ENCODE measurements at regions not wholly inside any gene's neighbourhood (a gene's known extent, or its start where the extent isn't known, plus 50 kb on each side); places are given as distances from the start of the nearest gene placed in this dataset.

DNA sequence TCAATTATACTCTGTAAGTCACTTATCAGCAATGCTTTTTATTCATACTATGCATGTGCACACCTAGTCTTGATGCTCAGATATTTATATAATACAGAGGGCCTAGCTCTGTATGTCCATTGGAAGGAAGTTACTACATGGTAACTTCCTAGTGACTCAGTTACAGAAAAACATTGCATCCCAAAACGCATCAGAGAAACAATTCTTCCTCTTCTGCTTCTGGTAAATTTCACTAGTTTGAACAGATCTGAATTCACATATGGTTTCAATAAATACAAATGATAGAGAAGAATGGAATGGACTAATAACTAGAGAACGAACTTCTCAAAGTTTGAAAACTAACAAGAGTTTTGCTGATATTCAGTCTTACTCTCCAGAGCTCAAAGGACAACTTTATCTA lies 811.3 kb upstream of the ADGRL2 start:
- H2BK120ac ChIP-seq (ENCODE audit: low read depth, low read length), result no peak overlapping the region
- H2AFZ ChIP-seq (ENCODE audit: low read depth, low read length), result no peak overlapping the region
- no peak for DNase-seq

DNA sequence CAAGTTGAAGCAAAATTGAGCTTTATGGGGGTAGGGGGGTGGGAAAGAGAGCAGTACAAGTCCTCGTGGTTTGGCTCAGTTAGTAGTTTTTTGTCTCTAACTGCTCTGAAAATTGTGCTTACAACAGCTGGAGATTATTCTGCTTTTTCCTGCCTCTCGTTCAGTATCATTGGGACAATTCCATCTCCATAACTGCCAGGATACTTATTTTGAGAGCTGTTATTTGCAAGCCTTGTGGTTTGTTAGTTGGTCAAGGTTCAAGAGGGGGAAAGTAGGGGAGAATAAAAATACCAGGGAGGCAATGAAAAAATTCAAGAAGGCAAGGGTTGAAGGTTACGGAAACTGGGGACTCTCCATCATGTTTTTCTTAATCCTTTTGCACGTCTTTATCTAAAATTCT lies 811.8 kb upstream of the ADGRL2 start:
- Histone ChIP-seq H2BK12ac (ENCODE audit: low read length in 2 of 2) (no peak overlapping the region), H2BK120ac (ENCODE audit: low read depth, low read length) (no peak overlapping the region), H3K9ac (ENCODE audit: low read length) (no peak overlapping the region), H3K4me2 (ENCODE audit: low read length, poor library complexity, severe bottlenecking) (no peak overlapping the region), H2BK5ac (ENCODE audit: low read depth, low read length, poor library complexity, severe bottlenecking) (no peak overlapping the region), H3K14ac (ENCODE audit: low read length in 2 of 2) (no peak overlapping the region), H2AK5ac (ENCODE audit: low read length, severe bottlenecking) (no peak overlapping the region), H2BK15ac (ENCODE audit: low read depth, poor library complexity, severe bottlenecking) (no peak overlapping the region), H3K79me1 (replicated peaks; ENCODE audit: low read length, poor library complexity, severe bottlenecking) (no peaks in the 10 kb centered on the region), H3K27me3 (ENCODE audit: control insufficient read depth in 1 of 2, insufficient read depth in 1 of 2, low read length in 2 of 2) (no peaks in the 10 kb centered on the region), H2AFZ (ENCODE audit: low read depth, low read length) (no peak overlapping the region), H3K4ac (ENCODE audit: low read depth in 1 of 2, low read length in 2 of 2) (no peak overlapping the region), H3K36me3 (ENCODE audit: control insufficient read depth in 1 of 2, insufficient read depth in 2 of 2, low read depth in 1 of 2, low read length in 2 of 2) (no peaks in the 10 kb centered on the region), H3K18ac (ENCODE audit: low read depth in 1 of 2, low read length in 2 of 2) (no peak overlapping the region), H3K9me3 (ENCODE audit: control insufficient read depth, low read length) (no peaks in the 10 kb centered on the region), H3K4me3 (ENCODE audit: insufficient read depth in 1 of 2, low read depth in 1 of 2, low read length in 2 of 2) (no peak overlapping the region), H3K4me1 (ENCODE audit: control insufficient read depth, insufficient read depth, low read depth, low read length) (no peaks in the 10 kb centered on the region), H3K23ac (ENCODE audit: low read length in 2 of 2) (no peak overlapping the region), H4K91ac (ENCODE audit: low read length) (no peak overlapping the region), H4K8ac (ENCODE audit: low read length) (no peak overlapping the region), H3K27ac (ENCODE audit: low read length, poor library complexity, severe bottlenecking) (no peak overlapping the region)
- 79% methylated on average over 2 of the region's 4 CpGs for WGBS
- no peak for DNase-seq

More for the DNA sequence above, 811.3 kb upstream of the ADGRL2 start:
- no peak overlapping the region for H2BK12ac ChIP-seq (ENCODE audit: low read length in 2 of 2)
- H3K4me2 ChIP-seq (ENCODE audit: low read length, poor library complexity, severe bottlenecking), result no peak overlapping the region
- no peaks in the 10 kb centered on the region for H3K36me3 ChIP-seq (ENCODE audit: control insufficient read depth in 1 of 2, insufficient read depth in 2 of 2, low read depth in 1 of 2, low read length in 2 of 2)
- H3K9ac ChIP-seq (ENCODE audit: low read length), result peak overlapping the region; percentile 24
- no peak overlapping the region for H3K4ac ChIP-seq (ENCODE audit: low read depth in 1 of 2, low read length in 2 of 2)
- no peaks in the 10 kb centered on the region for H3K27me3 ChIP-seq (ENCODE audit: control insufficient read depth in 1 of 2, insufficient read depth in 1 of 2, low read length in 2 of 2)
- no peak overlapping the region for H3K14ac ChIP-seq (ENCODE audit: low read length in 2 of 2)
- no peaks in the 10 kb centered on the region for H3K9me3 ChIP-seq (ENCODE audit: control insufficient read depth, low read length)
- H2AK5ac ChIP-seq (ENCODE audit: low read length, severe bottlenecking), result no peak overlapping the region
- no peak overlapping the region for H2BK15ac ChIP-seq (ENCODE audit: low read depth, poor library complexity, severe bottlenecking)
- no peak overlapping the region for H3K23ac ChIP-seq (ENCODE audit: low read length in 2 of 2)
- WGBS, result 80% methylated on average over 1 of the region's 2 CpGs
- H4K8ac ChIP-seq (ENCODE audit: low read length), result no peak overlapping the region
- H3K27ac ChIP-seq (ENCODE audit: low read length, poor library complexity, severe bottlenecking), result no peak overlapping the region
- H3K4me3 ChIP-seq (ENCODE audit: insufficient read depth in 1 of 2, low read depth in 1 of 2, low read length in 2 of 2), result no peak overlapping the region
- H3K18ac ChIP-seq (ENCODE audit: low read depth in 1 of 2, low read length in 2 of 2), result no peak overlapping the region
- H3K79me1 ChIP-seq (replicated peaks; ENCODE audit: low read length, poor library complexity, severe bottlenecking), result no peaks in the 10 kb centered on the region
- H2BK5ac ChIP-seq (ENCODE audit: low read depth, low read length, poor library complexity, severe bottlenecking), result no peak overlapping the region
- H4K91ac ChIP-seq (ENCODE audit: low read length), result no peak overlapping the region
- no peaks in the 10 kb centered on the region for H3K4me1 ChIP-seq (ENCODE audit: control insufficient read depth, insufficient read depth, low read depth, low read length)

DNA sequence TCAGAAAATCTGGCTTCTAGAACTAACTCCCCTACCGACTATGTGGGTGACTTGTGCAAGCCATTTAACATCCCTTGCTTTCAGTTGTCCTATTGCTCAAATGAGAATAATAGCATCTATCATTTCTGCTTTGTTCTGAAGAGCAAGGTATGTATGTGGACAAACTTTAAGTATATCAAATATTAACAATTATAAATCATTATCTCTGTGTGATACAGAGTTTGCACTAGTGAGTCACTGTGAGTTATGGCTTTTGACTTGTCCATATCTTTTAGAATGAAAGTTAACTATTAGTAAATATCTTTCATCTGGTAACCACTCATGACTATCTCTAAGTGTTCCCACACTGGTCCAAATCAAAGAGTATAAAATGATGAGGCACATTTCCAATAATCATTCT lies 812.9 kb upstream of the ADGRL2 start:
- Histone ChIP-seq H3K27ac (ENCODE audit: low read length, poor library complexity, severe bottlenecking) (no peak overlapping the region), H3K9me3 (ENCODE audit: control insufficient read depth, low read length) (no peaks in the 10 kb centered on the region), H4K91ac (ENCODE audit: low read length) (no peak overlapping the region), H3K4ac (ENCODE audit: low read depth in 1 of 2, low read length in 2 of 2) (no peak overlapping the region), H3K4me1 (ENCODE audit: control insufficient read depth, insufficient read depth, low read depth, low read length) (no peaks in the 10 kb centered on the region), H3K18ac (ENCODE audit: low read depth in 1 of 2, low read length in 2 of 2) (no peak overlapping the region), H2BK120ac (ENCODE audit: low read depth, low read length) (no peak overlapping the region), H3K14ac (ENCODE audit: low read length in 2 of 2) (no peak overlapping the region), H2AK5ac (ENCODE audit: low read length, severe bottlenecking) (no peak overlapping the region), H3K23ac (ENCODE audit: low read length in 2 of 2) (no peak overlapping the region), H2AFZ (ENCODE audit: low read depth, low read length) (no peak overlapping the region), H4K8ac (ENCODE audit: low read length) (no peak overlapping the region), H3K4me2 (ENCODE audit: low read length, poor library complexity, severe bottlenecking) (no peak overlapping the region), H3K79me1 (replicated peaks; ENCODE audit: low read length, poor library complexity, severe bottlenecking) (no peaks in the 10 kb centered on the region), H3K4me3 (ENCODE audit: insufficient read depth in 1 of 2, low read depth in 1 of 2, low read length in 2 of 2) (no peak overlapping the region), H3K9ac (ENCODE audit: low read length) (no peak overlapping the region), H2BK12ac (ENCODE audit: low read length in 2 of 2) (no peak overlapping the region), H3K36me3 (ENCODE audit: control insufficient read depth in 1 of 2, insufficient read depth in 2 of 2, low read depth in 1 of 2, low read length in 2 of 2) (no peaks in the 10 kb centered on the region), H3K27me3 (ENCODE audit: control insufficient read depth in 1 of 2, insufficient read depth in 1 of 2, low read length in 2 of 2) (no peaks in the 10 kb centered on the region), H2BK15ac (ENCODE audit: low read depth, poor library complexity, severe bottlenecking) (no peak overlapping the region), H2BK5ac (ENCODE audit: low read depth, low read length, poor library complexity, severe bottlenecking) (no peak overlapping the region)
- no CpG with 5 or more reads among the region's 1 CpG for WGBS
- no peak for DNase-seq

DNA sequence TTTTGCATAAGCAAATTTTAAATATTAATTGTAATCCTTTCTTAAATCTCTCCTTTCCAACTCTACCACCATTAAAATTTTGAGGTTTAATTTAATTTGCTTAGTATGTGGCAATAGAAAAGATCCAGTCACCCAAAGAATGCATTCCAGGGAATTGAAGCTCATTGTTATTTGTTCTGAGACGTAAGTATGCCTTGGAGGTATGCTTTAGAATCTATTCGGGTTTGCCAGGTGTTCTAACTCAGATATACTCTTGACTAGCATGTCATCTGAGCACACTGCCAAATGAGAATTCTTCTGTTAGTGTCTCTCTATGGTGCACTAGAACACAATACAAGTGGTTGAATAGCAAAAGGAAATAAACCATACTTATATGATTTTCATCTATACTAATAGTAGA lies 813.6 kb upstream of the ADGRL2 start:
- Histone ChIP-seq H3K4me3 (ENCODE audit: insufficient read depth in 1 of 2, low read depth in 1 of 2, low read length in 2 of 2) (no peak overlapping the region), H4K91ac (ENCODE audit: low read length) (no peak overlapping the region), H2BK5ac (ENCODE audit: low read depth, low read length, poor library complexity, severe bottlenecking) (no peak overlapping the region), H3K9ac (ENCODE audit: low read length) (no peak overlapping the region), H2BK120ac (ENCODE audit: low read depth, low read length) (no peak overlapping the region), H4K8ac (ENCODE audit: low read length) (no peak overlapping the region), H2AK5ac (ENCODE audit: low read length, severe bottlenecking) (no peak overlapping the region), H3K14ac (ENCODE audit: low read length in 2 of 2) (no peak overlapping the region), H3K4ac (ENCODE audit: low read depth in 1 of 2, low read length in 2 of 2) (no peak overlapping the region), H2BK12ac (ENCODE audit: low read length in 2 of 2) (no peak overlapping the region), H3K4me2 (ENCODE audit: low read length, poor library complexity, severe bottlenecking) (no peak overlapping the region), H3K23ac (ENCODE audit: low read length in 2 of 2) (no peak overlapping the region), H3K36me3 (ENCODE audit: control insufficient read depth in 1 of 2, insufficient read depth in 2 of 2, low read depth in 1 of 2, low read length in 2 of 2) (no peaks in the 10 kb centered on the region), H3K27me3 (ENCODE audit: control insufficient read depth in 1 of 2, insufficient read depth in 1 of 2, low read length in 2 of 2) (no peaks in the 10 kb centered on the region), H3K27ac (ENCODE audit: low read length, poor library complexity, severe bottlenecking) (no peak overlapping the region), H3K79me1 (replicated peaks; ENCODE audit: low read length, poor library complexity, severe bottlenecking) (no peaks in the 10 kb centered on the region), H2AFZ (ENCODE audit: low read depth, low read length) (no peak overlapping the region), H3K18ac (ENCODE audit: low read depth in 1 of 2, low read length in 2 of 2) (no peak overlapping the region), H3K4me1 (ENCODE audit: control insufficient read depth, insufficient read depth, low read depth, low read length) (no peaks in the 10 kb centered on the region), H2BK15ac (ENCODE audit: low read depth, poor library complexity, severe bottlenecking) (no peak overlapping the region), H3K9me3 (ENCODE audit: control insufficient read depth, low read length) (no peaks in the 10 kb centered on the region)
- WGBS, result 93% methylated on average over 2 of the region's 2 CpGs
- DNase-seq, result no peak

Measured in mesenchymal stem cell (in vitro differentiated cells and primary cell).